GM12892 (cell line): ENCODE measurements at regions not wholly inside any gene's neighbourhood (a gene's known extent, or its start where the extent isn't known, plus 50 kb on each side); places are given as distances from the start of the nearest gene placed in this dataset.
A peak's percentile ranks its signal among the peaks of the same experiment; 100 is the strongest.

Experiments used
- DNase-seq: peaks from one replicate; pipeline ENCODE4 v3.0.0; 2011; ENCODE audit not compliant: insufficient read length
- FAIRE-seq: peaks from 2 replicates; lab custom pipeline; 2011; peaks lifted over from hg19 to GRCh38; lab: Jason Lieb, UNC
- POLR2A ChIP-seq: IDR thresholded peaks from 2 replicates; pipeline ENCODE4 v1.6.1; 2011; ENCODE audit warnings: low read depth, low read length, control low read depth
- POLR2AphosphoS5 ChIP-seq: IDR thresholded peaks from 2 replicates; pipeline ENCODE4 v1.6.1; 2011; ENCODE audit warnings: low read depth, low read length, control low read depth
- TAF1 ChIP-seq: IDR thresholded peaks from 2 replicates; pipeline ENCODE4 v1.6.1; 2011; ENCODE audit warnings: low read depth, mild to moderate bottlenecking, control low read depth, low read length, borderline replicate concordance

DNA sequence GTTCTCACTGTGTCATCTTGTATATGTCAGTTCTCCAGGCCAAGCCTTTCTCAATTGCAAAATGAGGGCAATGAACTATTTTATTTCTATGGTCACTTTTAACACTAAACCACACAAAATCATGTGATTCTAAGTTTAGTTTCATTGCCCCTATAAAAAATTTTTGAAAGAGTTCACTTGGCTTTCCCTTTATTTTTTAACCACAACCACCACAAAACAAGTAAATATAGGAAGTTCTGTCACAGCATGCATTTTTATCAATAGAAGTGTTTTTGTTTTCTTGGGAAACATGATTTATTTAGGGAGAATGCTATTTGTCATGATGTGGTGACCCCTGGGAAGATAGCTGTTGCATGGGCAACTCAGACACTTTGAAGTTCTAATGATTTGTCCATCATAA, 169.1 kb downstream of the CSNK1G3 start:
- DNase-seq (no peak), FAIRE-seq (no peak)
- TF ChIP-seq TAF1 (no peak), POLR2AphosphoS5 (no peak), POLR2A (no peak)

DNA sequence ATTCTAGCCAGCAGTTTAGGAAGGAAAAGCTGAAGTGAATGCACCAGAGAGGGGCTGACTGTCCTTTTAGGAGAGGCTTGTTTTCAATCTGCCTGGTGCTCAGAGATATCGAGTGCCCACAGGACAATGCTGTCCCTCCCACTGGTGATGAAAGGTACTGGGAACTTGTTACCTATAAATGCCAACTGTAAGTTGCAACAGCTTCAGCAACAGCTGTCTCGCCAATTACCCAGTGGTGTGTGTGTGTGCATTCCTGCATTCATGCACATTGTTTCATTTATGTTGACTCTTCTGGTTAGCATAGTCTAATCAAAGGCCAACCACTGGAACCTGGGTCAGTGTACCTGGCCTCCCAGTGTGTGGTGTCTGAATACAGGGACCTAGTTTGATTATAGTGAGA, 161.1 kb downstream of the CSNK1G3 start:
- TF ChIP-seq TAF1 = no peak
- TF ChIP-seq POLR2A = no peak
- TF ChIP-seq POLR2AphosphoS5 = no peak
- DNase-seq = no peak
- FAIRE-seq = no peak

DNA sequence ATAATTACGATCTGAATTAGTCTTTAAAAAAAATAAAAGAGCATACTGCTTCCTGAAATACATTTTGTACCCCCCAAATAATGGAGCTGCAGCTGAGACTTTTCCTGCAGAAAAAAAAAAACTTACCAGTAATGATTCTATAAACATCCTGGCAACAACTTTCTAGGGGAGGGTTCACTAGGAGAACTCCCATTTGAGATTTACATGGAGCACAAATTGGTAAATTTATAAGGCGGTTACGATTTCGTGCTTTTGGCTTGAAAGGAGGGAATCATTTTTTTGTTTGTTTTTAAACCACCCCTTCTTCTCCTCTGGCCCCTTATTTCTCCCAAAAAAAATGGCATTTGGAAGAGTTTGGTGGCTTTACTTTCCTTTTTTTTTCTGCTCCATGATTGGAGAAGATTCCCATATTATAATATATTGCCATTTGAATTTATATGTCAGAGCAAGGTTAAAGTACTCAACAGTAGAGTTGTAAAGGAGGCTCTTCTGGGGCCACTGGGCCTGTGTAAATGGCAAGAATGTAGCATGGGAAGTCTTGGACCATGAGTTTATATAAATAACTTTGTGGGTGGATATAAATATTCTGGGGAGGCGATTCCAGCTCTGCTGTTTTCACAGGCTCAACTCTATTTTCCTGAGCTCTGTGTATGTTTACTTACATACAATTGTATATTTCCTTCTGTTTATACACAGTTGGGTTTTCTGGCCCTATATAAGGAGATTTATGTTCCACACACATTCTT, 159.9 kb downstream of the CSNK1G3 start:
- no peak for FAIRE-seq
- no peak for TF ChIP-seq POLR2A
- no peak for TF ChIP-seq POLR2AphosphoS5
- TF ChIP-seq TAF1 = no peak
- no peak for DNase-seq

DNA sequence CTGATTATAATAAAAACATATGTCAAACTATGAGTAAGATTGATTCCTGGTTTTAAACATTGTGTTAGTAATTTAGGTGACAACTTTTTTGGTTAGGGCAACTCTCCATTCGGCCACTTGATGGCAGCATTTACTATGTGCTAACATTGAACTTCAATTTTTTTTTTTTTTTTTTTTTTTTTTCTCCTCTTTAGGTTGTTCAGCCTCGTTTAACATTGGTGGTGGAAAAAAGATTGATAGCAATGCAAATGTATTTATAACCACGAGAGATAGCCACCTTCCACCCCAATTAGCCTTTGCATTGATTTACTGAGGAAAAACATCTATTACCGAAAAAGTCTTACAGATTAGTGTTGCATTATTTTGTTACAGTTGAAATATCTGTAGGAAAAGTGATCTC, 159.1 kb downstream of the CSNK1G3 start:
- DNase-seq (no peak), FAIRE-seq (peak; percentile 30)
- TF ChIP-seq POLR2AphosphoS5 = no peak
- no peak for TF ChIP-seq TAF1
- TF ChIP-seq POLR2A = no peak
